ENCODE measurements at regions not wholly inside any gene's neighbourhood (a gene's known extent, or its start where the extent isn't known, plus 50 kb on each side); places are given as distances from the start of the nearest gene placed in this dataset.

GRCh38 chr5:63473335-63473967 is 488.8 kb downstream of the HTR1A start:
- H3K9me2 ChIP-seq (ENCODE audit: insufficient read depth, low read length), result no peaks in the 10 kb centered on the region
- no TSS peak for BruUV-seq (replicated peaks)
- POLR2A ChIA-PET, result no interaction called here

GRCh38 chr5:63456279-63456678 is 506.0 kb downstream of the HTR1A start:
- no peaks in the 10 kb centered on the region for H3K36me3 ChIP-seq (ENCODE audit: insufficient read depth, low read length)
- H3K79me2 ChIP-seq (ENCODE audit: insufficient read depth, low read depth, low read length), result no peaks in the 10 kb centered on the region
- no TSS peak for BruUV-seq (replicated peaks)
- H2AFZ ChIP-seq (ENCODE audit: low read length), result no peak overlapping the region
- H4K20me1 ChIP-seq (ENCODE audit: insufficient read depth, low read length), result no peaks in the 10 kb centered on the region
- H3K4me3 ChIP-seq (ENCODE audit: low read depth, low read length, poor library complexity, severe bottlenecking), result no peak overlapping the region
- TF ChIP-seq CTCF (conservative IDR thresholded peaks at IDR 0.05; ENCODE audit: low read length), result no peak
- TF ChIP-seq EZH2phosphoT487 (IDR thresholded peaks at IDR 0.05; ENCODE audit: borderline replicate concordance, low read depth, low read length), result no peak
- no peak overlapping the region for H3K27ac ChIP-seq (ENCODE audit: low read depth, low read length, poor library complexity, severe bottlenecking)
- intact Hi-C loops (cut with micrococcal nuclease; ENCODE audit: unreplicated experiment), result no loop called here
- DNase-seq (ENCODE audit: low spot score), result no peak
- H3K9me3 ChIP-seq (ENCODE audit: low read length), result no peaks in the 10 kb centered on the region
- POLR2A ChIA-PET, result no interaction called here
- H3K4me2 ChIP-seq (ENCODE audit: low read length), result no peak overlapping the region
- no peaks in the 10 kb centered on the region for H3K9me2 ChIP-seq (ENCODE audit: insufficient read depth, low read length)
- H3K4me1 ChIP-seq (ENCODE audit: insufficient read depth, low read length, poor library complexity, severe bottlenecking), result no peaks in the 10 kb centered on the region
- CTCF ChIA-PET (ENCODE audit: unreplicated experiment), result no interaction called here

More at GRCh38 chr5:63473335-63473967, 488.8 kb downstream of the HTR1A start:
- intact Hi-C loops (cut with micrococcal nuclease; ENCODE audit: unreplicated experiment), result no loop called here
- CTCF ChIA-PET (ENCODE audit: unreplicated experiment), result no interaction called here
- no peak overlapping the region for H3K4me3 ChIP-seq (ENCODE audit: low read depth, low read length, poor library complexity, severe bottlenecking)
- H3K4me2 ChIP-seq (ENCODE audit: low read length), result no peak overlapping the region
- H3K4me1 ChIP-seq (ENCODE audit: insufficient read depth, low read length, poor library complexity, severe bottlenecking), result no peaks in the 10 kb centered on the region
- no peaks in the 10 kb centered on the region for H3K9me3 ChIP-seq (ENCODE audit: low read length)
- H2AFZ ChIP-seq (ENCODE audit: low read length), result no peak overlapping the region
- no peak overlapping the region for H3K27ac ChIP-seq (ENCODE audit: low read depth, low read length, poor library complexity, severe bottlenecking)
- DNase-seq (ENCODE audit: low spot score), result no peak
- H3K79me2 ChIP-seq (ENCODE audit: insufficient read depth, low read depth, low read length), result no peaks in the 10 kb centered on the region
- H3K36me3 ChIP-seq (ENCODE audit: insufficient read depth, low read length), result no peaks in the 10 kb centered on the region
- H4K20me1 ChIP-seq (ENCODE audit: insufficient read depth, low read length), result no peaks in the 10 kb centered on the region
- TF ChIP-seq EZH2phosphoT487 (IDR thresholded peaks at IDR 0.05; ENCODE audit: borderline replicate concordance, low read depth, low read length), result no peak

GRCh38 chr5:63451188-63451587 is 511.1 kb downstream of the HTR1A start:
- CTCF ChIA-PET (ENCODE audit: unreplicated experiment), result no interaction called here
- TF ChIP-seq CTCF (conservative IDR thresholded peaks at IDR 0.05; ENCODE audit: low read length) (no peak), EZH2phosphoT487 (IDR thresholded peaks at IDR 0.05; ENCODE audit: borderline replicate concordance, low read depth, low read length) (no peak)
- POLR2A ChIA-PET, result no interaction called here
- Histone ChIP-seq H3K4me1 (ENCODE audit: insufficient read depth, low read length, poor library complexity, severe bottlenecking) (no peaks in the 10 kb centered on the region), H3K9me3 (ENCODE audit: low read length) (no peaks in the 10 kb centered on the region), H3K4me3 (ENCODE audit: low read depth, low read length, poor library complexity, severe bottlenecking) (no peak overlapping the region), H3K27ac (ENCODE audit: low read depth, low read length, poor library complexity, severe bottlenecking) (no peak overlapping the region), H3K36me3 (ENCODE audit: insufficient read depth, low read length) (no peaks in the 10 kb centered on the region), H4K20me1 (ENCODE audit: insufficient read depth, low read length) (no peaks in the 10 kb centered on the region), H3K79me2 (ENCODE audit: insufficient read depth, low read depth, low read length) (no peaks in the 10 kb centered on the region), H2AFZ (ENCODE audit: low read length) (no peak overlapping the region), H3K9me2 (ENCODE audit: insufficient read depth, low read length) (no peaks in the 10 kb centered on the region), H3K4me2 (ENCODE audit: low read length) (no peak overlapping the region)
- DNase-seq (ENCODE audit: low spot score), result no peak
- no TSS peak for BruUV-seq (replicated peaks)
- intact Hi-C loops (cut with micrococcal nuclease; ENCODE audit: unreplicated experiment), result no loop called here
